ENCODE measurements at regions not wholly inside any gene's neighbourhood (a gene's known extent, or its start where the extent isn't known, plus 50 kb on each side); places are given as distances from the start of the nearest gene placed in this dataset.
"Not testable (repeated sequence)": the region's sequence is repeated elsewhere in the genome, so short reads cannot be mapped to it uniquely, and the experiment has no call there.

DNA sequence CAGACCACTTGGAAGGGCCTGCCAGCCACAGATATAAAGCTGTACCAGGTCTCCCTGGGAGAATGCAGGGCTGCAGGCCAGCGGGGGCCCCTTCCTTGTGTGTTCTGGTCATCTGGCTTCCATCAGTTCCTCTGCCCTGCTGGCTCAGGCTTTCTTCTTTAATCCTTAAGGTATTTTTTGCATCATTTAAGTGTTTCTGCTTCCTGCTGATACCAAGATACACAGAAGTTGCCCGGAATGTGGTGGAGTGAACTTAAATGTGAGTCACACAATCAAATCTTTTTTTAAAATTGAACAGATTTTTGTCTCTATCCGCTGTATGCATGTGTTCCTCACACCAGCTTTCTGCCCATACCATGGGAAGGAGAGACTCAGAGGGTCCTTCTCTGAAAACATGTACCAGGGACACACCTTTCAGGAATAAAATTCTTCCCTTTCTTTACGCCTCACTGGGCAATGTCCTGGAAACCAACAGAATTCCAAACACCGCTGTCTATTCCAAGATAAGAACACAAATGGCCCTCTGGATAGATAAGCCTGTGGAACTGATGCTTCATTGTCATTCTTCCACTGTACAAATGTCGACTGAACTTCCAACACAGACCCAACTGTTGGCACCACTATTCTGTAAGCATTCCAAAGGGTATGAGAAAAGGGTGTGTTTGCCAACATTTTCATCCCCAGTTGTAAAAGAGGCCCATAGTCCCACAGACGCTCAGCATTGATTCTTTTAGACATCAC lies 206.2 kb upstream of the MYLIP start:
- no peak for DNase-seq

DNA sequence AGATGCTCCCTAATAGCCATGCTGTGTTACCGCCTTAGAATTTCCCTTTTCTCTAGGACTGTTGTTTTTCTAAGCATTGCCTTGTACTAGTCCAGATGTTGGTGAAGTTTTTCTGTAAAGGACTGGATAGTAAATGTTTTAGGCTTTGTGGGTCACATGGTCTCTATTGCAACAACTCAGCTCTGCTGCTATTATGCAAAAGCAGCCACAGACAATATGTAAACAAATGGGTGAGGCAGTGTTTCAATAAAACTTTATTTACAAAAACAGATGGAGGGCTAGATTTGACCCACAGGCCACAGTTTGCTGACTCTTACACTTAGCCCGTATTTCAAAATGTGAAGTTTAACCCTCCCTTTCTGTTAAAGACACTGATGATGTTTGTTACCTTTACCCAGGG lies 207.6 kb upstream of the MYLIP start:
- no peak for DNase-seq

DNA sequence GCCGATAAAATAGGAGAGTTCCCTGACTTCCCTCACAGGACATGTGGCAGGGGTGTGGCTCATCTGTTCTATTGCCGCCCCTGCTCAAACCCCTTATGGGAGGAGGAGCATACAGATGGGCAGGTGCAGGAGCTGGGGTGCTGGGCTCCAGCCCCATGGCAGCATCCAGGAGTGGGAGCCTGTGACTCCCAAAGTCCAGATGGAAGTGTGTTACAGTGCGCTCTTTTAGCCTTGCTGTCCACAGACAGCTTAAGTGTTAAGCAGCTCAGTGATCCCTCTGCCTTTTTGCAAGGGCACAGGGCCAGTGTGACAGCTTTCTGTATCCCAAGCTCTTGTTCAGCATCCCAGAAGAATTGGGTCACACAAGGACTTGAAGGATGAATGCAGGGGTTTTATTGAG lies 212.3 kb upstream of the MYLIP start:
- DNase-seq: no peak

DNA sequence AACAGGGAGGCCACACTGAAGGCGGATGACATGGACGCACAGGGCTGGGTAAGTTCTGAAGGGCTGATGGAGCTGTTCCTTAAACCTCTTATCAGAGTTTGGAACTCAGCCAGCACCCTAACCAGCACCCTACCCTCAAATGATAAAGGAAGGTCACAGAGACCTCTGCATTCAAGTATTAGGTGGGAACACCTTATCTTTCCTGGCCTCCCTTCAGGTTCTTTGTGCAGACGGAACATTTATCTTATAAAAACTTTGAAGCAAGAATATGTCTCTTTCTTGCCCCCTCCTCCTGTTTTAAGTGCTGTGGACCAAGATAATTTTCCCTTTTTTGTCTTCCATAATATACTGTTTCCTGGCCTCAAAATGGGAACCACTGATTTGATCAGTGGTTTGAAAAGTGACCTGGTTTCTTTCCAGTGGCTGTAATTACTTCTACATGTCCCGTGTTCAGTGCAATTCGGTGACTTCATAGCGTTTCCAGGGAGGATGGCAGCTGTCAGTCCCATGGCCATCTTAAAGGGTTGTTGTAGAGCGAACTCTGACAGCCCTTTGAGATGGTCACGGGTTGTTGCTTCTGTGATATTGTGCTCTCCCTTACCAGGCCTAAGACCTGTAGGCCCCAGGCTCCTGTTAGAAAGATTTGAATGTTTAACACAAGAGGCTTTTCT lies 213.2 kb upstream of the MYLIP start:
- no peak for DNase-seq

DNA sequence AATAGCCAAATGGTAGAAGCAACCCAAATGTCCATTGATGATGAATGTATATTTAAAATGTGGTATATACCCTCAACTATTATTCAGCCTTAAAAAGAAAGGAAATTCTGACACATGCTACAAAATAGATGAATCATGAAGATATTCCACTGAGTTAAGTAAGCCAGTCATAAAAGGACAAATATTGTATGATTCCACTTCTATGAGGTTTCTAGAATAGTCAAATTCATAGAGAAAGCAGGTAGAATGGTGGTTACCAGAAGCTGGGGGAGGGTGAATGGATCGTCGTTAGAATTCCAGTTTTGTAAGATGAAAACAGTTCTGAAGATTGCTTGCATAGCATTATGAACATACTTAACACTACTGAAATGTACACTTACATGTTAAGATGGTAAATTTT lies 214.3 kb upstream of the MYLIP start:
- no peak for DNase-seq

DNA sequence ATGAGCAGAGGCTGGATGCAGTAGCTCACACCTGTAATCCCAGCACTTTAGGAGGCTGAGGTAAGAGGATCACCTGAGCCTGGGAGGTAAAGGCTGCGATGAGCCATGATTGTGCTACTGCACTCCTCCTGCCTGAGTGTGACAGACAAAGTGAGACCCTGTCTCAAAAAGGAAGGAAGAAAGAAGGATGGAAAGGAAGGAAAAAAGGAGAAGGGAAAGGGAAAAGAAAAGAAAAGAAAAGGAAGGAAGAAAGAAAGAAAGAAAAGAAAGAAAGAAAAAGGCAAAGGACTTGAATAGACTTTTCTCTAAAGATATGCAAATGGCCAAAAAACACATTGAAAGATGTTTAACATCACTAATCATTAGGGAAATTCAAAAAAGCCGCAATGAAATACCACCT lies 215.3 kb upstream of the MYLIP start:
- no peak for DNase-seq

DNA sequence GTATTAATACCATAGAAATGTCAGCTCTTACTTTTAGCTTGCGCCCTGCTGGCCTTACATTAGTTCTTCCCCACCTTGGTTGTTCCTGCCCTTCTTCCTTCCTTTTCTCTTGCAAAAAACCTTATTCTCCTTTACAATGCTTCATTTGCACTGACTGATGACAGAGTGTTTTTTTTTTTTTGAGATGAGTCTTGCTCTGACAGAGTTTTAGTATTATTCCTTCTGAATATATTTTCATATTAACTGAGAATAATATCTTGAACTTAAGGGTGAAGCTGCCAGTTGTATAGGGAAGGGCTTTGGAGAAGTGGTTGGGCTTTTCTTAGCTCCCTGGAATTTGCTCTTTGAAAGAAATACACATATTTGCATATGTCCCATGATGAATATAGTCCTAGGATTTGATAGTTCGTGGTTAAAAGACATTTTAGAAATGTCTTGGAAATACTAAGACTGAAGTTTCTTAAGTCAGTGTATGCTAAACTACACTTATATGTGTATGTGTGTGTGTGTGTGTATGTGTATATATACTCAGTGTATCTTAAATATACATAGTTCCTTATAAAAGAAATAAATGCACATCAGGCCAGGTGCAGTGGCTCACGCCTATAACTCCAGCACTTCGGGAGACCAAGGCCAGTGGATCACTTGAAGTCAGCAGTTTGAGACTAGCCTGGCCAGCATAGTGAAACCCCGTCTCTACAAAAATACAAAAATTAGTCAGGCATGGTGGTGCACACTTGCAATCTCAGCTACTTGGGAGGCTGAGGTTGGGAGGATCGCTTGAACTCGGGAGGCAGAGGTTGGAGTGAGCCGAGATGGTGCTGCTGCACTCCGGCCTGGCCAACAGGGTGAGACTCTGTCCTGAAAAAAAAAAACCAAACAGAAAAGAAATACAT lies 216.1 kb upstream of the MYLIP start:
- DNase-seq: no peak

DNA sequence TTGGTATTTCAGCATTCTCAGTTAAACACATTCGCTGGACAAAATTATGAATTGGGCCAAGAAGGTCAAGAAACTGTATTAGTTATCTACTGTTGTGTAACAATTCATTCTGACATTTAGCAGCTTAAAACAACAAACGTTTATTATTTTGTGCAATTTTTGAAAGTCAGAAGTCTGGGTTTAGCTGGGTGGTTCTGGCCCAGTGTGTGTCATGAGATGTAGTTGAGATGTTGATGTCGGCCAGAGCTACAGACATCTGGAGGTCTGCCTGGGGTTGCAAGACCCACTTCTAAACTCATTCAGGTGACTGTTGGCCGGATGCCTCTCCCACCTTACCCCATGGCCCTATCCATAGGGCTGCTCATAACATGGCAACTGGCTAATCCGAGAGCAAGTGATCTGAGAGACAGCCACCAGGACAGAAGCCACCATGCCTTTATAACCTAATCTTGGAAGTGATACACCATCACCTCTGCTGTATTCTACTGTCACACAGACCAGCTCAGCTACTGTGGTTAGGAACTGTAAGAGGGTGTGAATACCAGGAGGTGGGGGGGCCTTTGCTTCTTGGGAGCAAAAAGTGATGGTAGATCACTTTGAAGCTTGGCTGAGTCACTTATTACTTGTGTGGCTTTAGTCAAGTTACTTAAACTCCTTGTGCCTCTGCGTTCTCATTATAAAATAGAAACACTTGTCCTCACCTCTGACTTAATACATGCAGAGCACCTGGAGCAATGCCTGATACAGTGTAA lies 217.0 kb upstream of the MYLIP start:
- no peak for DNase-seq

DNA sequence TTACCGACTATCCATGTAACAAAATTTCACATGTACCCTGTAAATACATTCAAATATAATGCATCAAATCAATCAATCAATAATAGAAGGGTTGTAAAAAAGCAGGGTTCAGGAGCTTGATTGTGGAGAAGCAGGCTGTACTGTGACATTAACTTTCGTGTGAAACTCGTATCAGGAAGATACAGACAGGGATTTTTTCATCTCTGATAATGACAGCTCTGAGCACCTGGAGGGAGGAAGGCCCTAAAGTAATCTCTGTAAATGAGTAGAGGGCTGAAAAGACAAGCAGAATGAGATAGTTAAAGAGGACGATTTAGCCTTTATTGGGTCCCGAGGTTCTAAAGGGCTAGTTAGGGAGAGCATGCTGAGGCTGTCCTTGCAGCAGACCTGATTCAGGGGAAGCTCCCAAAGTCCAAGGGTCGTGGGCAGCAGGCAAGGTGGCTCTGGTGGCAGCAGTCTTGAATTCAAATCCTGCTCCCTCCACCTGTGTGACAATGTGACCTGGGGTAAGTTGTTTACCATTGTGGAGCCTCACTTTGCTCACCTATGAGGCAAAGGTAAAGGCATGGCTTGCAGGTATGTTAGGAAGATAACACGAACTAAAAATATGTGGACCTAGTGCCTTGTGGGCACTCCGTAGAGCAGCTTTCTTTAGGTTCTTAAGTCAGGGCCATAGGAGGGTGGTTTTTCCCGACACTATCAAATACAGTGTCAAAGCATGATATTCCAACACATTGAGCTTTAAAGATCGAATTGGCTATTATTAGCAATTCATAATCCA lies 219.4 kb upstream of the MYLIP start:
- no peak for DNase-seq

DNA sequence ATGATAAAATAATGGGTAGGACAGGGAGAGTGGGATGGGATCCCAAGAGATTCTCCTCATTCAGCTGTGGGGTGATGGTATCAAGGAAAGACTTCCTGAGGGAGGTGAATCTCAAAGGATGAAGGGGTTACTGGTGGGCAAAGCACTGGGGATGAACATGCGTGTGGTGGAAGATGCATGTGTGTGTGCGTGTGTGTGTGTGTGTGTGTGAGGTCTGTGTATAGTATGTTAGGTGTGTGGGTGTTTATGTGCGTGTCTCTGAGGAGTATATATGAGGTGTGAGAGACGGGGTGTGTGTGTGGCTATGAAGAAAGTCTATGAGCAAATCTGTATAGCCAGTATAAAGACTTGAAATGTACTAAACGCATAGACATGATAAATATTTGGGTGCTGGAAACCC lies 220.0 kb upstream of the MYLIP start:
- DNase-seq: no peak

DNA sequence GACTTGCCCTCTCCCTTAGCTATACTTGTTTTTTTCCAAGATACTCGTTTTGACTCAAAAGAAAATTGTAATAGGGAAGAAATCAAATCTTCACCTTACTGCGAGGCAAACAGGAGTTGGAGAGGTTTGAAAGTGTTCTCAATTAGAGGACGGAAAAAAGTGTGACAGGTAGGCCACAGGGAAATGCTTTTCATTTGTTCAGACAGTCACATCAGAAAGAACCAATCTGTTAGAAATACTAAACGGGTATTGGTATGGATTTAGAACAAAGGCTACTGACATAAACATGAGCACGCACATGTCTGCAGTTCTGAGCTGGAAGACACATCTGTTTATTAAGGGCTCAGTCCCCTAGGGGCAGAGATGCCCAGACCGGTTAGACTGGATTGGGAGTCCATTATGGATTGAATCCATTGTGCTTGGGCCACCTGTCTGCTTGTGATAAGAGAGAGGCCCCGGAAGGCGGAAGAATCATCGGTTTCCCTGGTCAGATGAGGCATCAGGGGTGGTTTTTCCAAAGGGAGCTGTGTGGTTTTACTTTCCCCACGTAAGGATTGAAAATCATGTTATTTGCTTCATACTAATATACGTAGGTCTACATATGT lies 220.9 kb upstream of the MYLIP start:
- no peak for DNase-seq

DNA sequence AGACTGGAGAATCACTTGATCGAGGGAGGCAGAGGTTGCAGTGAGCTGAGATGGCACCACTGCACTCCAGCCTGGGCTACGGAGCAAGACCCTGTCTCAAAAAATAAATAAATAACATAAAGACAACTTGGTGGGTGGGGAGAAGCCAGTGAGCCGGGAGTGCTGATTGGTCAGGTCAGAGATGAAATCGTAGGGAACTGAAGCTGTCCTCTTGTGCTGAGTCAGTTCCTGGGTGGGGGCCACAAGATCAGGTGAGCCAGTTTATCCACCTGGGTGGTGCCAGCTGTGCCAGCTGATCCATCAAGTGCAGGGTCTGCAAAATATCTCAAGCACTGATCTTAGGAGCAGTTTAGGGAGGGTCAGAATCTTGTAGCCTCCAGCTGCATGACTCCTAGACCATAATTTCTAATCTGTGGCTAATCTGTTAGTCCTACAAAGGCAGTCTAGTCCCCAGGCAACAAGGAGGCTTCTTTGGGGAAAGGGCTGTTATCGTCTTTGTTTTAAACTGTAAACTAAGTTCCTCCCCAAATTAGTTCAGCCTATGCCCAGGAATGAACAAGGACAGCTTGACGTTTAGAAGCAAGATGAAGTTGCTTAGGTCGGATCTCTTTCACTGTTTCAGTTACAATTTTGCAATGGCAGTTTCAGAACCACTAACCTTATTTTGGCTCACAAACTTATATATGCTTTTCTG lies 221.5 kb upstream of the MYLIP start:
- DNase-seq: not testable (repeated sequence)

DNA sequence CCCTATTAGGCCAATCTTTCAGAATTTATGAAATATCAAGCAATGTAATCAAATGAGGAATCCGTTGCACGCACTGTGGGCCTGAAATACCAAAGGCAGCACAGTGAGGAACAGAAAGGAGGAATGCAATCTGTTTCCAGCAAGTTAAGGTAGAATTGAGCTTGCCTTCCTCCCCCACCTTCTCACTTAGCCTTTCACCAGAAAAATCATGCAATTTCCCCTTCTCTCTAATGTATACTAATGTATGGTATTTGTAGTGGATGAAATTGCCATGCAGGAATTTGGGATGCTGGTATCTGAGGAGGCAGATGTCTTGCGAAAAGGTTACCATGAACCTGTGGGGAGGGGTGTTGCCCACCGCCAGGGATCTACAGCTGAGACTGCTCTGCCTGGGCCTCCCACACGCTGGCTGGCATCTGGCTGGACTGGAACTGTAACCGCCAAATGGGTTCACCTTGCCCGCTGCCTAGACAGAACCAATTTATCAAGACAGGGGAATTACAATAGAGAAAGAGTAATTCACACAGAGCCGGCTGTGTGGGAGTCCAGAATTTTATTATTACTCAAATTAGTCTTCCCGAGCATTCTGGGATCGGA lies 222.4 kb upstream of the MYLIP start:
- no peak for DNase-seq

DNA sequence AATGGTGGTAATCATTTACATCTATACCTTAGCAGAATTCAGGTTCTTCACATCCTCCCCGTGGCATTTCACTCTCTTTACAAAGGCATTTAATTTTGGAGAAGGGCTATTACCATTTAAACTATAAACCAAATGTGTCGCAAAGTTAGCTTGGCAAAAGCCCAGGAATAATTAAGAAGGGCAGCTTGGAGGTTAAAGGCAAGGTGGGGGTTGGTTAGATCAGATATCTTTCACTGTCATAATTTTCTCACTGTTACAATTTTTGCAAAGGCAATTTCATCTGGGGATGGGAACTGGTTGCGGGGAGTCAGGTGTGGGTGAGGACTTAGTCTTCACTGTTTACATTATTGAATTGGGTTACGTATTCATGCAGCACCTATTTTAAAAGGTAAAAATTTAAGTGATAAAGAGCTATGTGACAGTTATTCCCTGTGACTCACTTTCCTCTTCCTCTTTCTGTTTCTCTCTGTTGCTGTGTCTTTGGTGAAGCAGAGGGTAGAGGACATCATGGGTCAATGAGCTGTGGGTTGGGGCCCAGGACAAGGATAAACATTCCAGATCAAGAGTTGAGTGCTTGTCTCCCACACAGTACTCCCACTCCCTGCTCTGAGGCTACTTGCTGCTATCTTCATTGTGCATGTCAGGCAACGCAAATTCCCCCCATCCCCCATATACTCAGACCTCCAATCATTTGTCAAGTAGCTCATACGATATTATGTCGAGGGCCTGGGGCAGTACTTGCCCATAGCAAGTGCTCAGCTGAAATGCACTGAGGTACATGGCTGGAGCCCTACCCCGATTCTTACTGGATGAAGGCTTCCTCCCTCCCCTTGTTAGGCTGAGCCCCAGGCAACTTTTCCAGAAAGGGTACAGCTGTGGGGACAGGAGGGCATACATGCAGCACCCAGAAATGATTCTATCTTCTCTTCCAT lies 223.1 kb upstream of the MYLIP start:
- no peak for DNase-seq

DNA sequence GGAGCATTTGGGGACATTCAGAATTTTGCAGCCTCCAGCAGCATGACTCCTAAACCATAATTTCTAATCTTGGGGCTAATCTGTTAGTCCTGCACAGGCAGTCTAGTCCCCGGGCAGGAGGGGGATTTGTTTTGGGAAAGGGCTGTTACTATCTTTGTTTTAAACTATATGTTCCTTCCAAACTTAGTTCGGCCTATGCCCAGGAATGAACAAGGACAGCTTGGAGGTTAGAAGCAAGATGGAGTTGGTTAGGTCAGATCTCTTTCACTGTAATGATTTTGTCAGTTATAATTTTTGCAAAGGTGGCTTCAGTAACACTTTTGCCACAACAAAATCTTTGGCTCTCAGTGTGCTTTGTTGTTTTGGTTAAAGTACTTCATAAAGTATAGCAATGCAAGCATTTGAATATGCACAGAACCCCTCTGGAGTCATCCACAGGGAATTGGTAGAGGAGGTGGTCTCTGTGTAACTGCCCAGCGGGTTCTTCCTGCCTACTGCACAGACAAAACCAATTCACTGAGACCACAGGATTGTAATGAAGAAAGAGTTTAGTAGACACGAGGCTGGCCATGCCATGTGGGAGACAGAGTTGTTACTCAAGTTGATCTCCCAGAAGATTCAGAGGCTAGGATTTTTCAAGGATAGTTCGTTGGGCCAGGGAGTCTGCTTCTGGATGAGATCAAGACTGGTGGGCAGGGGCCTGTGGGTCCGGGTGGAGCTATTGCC lies 224.1 kb upstream of the MYLIP start:
- no peak for DNase-seq

DNA sequence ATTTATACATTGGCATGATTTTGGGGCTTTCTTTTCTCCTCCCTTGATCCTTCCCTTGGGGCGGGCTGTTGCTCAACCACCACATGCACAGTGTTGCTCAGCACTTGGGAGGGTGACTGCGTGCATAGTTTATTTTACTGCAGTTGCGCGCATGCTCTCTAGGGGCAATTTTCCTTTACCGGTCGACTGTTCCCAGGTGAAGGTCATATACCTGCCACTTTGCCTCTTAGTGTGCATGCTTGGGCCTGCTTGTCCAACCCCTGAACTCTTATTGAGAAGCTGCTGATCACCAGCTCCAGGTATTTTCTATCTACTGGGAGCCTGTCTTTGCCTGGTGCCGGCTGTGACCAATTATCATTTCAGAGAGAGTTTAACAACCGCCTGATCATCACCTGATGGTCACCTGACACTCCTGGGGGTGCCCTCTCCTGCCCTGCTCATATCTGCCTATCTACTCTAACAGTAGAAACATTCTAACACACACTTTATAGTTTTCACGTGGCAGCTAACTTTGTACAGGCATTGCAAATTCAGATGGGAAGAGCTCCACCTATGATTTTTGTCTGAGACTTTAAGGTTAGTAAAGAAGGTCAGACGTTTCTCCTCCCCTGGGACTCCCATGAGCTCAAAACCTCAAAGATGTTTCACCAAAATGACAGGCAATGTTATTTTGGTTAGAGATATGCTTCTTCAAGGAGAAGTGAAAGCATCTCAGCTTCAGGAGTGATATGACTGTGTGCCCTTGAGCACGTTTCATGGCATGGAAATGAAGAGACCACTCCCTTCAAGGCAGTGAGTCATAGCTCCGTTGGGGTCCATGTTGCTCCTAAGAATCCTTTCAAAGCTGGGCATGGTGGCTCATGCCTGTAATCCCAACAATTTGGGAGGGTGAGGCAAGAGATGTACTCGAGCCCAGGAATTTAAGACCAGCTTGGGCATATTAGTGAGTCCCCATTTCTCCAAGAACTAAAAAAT lies 227.5 kb upstream of the MYLIP start:
- no peak for DNase-seq

DNA sequence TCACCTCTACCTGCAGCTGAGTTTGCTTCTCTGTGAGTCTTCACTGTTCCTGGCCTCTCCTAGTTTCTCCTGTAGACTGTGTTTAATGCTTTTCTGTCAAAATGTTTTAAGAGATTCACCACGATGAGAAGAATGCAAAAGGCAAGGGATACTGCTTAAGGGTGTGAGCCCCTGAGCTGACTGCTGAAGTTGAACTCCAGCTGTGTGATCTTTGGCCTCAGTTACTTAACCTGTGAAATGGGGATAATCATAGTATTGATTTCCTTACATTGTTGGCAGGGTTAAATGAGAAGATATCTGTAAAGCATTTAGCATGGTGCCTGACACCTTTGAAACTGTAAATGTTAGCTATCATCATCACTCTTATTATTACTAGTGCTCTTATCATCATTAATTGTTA lies 230.2 kb upstream of the MYLIP start:
- no peak for DNase-seq
